Heart right ventricle (tissue), 16 donors: ENCODE measurements at regions not wholly inside any gene's neighbourhood (a gene's known extent, or its start where the extent isn't known, plus 50 kb on each side); places are given as distances from the start of the nearest gene placed in this dataset.

Experiments
- ATAC-seq, 8 donors: fragments of 200-7000 bp; cut with Tn5 transposase; one replicate each; pipeline ENCODE4 v1.9.1; 2020; ENCODE audit warnings: mild to moderate bottlenecking in 8 of 8, moderate library complexity in 8 of 8, moderate number of reproducible peaks in 1 of 8
- DNase-seq, 2 donors: peaks; one replicate each; pipeline ENCODE4 v3.0.0-alpha.2; 2020
- H3K27ac ChIP-seq, 10 donors: fragments of 200-600 bp; sonication (generic) in 2 of 10; one replicate each; pipeline versions ENCODE4 v1.5.0 to v1.8.0; 2020 to 2022; ENCODE audit warnings: mild to moderate bottlenecking in 3 of 10
- H3K27me3 ChIP-seq, 7 donors: fragments of 200-600 bp; one replicate each; pipeline ENCODE4 v1.8.0; 2021 to 2022; ENCODE audit warnings: mild to moderate bottlenecking in 2 of 7
- H3K36me3 ChIP-seq, 9 donors: fragments of 200-600 bp; sonication (generic) in 1 of 9; one replicate each; pipeline versions ENCODE4 v1.5.0 to v1.8.0; 2020 to 2022; ENCODE audit warnings: mild to moderate bottlenecking in 2 of 9
- H3K4me1 ChIP-seq, 9 donors: fragments of 200-600 bp; sonication (generic) in 1 of 9; one replicate each; pipeline versions ENCODE4 v1.5.0 to v1.8.0; 2020 to 2022; ENCODE audit warnings: mild to moderate bottlenecking in 4 of 9
- H3K4me3 ChIP-seq, 10 donors: fragments of 200-600 bp; sonication (generic) in 2 of 10; one replicate each; pipeline versions ENCODE4 v1.5.0 to v1.8.0; 2020 to 2022; ENCODE audit warnings: mild to moderate bottlenecking in 7 of 10, moderate library complexity in 2 of 10
- H3K9me3 ChIP-seq, 11 donors: fragments of 200-600 bp in 10 of 11; sonication (generic) in 2 of 11; one replicate each; pipeline versions ENCODE4 v1.5.0 to v1.8.0; 2013 to 2022; ENCODE audit warnings: mild to moderate bottlenecking in 2 of 11, control low read depth in 1 of 11, moderate library complexity in 1 of 11
- CTCF ChIP-seq, 9 donors: fragments of 200-600 bp; sonication (generic) in 2 of 9; IDR thresholded peaks; one replicate each; pipeline versions ENCODE4 v1.5.0 to v1.8.0; 2021 to 2022; ENCODE audit warnings: antibody characterized with exemption in 9 of 9, mild to moderate bottlenecking in 5 of 9, moderate library complexity in 1 of 9
- WGBS, 2 donors: extraction: QIAGEN DNeasy Blood & Tissue Kit; methylation state at CpG; one replicate each; pipeline ENCODE4 v1.1.7; 2013; ENCODE audit warnings: inconsistent platforms in 1 of 2; 5-methylcytosine and 5-hydroxymethylcytosine counted together
- intact Hi-C, 10 donors: fragments of 100-400 bp; cut with DNase I; formaldehyde crosslinking; loops; one replicate each; pipeline versions ENCODE4 v1.11.1 to v1.14.2; 2022
- donor health status: Arrhythmogenic right ventricular cardiomyopathy.
- donor health status: ischemic (EF 13 %, LVEDD 7.1; RV severe dilation, severe dysfunction).
- donor health status: healthy with polysubstance abuse.
- donor health status: DM: no; HTN: yes; CAD: no.
- donor health status: DM: no; HTN: no; CAD: no.
- donor health status: ischemic (EF 25% LVEDD 6.9; RV normal size, moderate dysfunction).
- donor health status: ischemic (EF 25% LVEDD 5.7; RV mildly dilated, moderate dysfunction).
- donor health status: healthy.
- donor health status: DM: yes; HTN: yes; CAD: no.
- donor health status: Ischemic cardiomyopathy.
- donor health status: ischemic (EF 35%, LVEDD 5.7; RV mildly dilated, moderate dysfunction).
- donor health status: nonischemic (EF 11% LVEDD 7.7; RV severe dilation, severe dysfunction).
- donor health status: DM: yes; HTN: yes; CAD: no.
- donor health status: PGD.
- donor health status: ischemic (EF 29% LVEDD 5.4; RV normal size, mild dysfunction).
- donor health status: nonischemic (EF 23%, LVEDD 6.1; RV moderate dilation, normal function).

GRCh38 chr5:123868267-123868666, 356.3 kb downstream of the CSNK1G3 start:
- no peak for TF ChIP-seq CTCF (IDR thresholded peaks at IDR 0.05)
- no peak for DNase-seq
- Histone ChIP-seq H3K4me3 (no peak overlapping the region), H3K9me3 (no peaks in the 10 kb centered on the region), H3K36me3 (no peaks in the 10 kb centered on the region), H3K4me1 (peaks cover 0 to 26% (median 11%) of the 10 kb centered on the region in 9 donors), H3K27ac (no peak overlapping the region), H3K27me3 (no peaks in the 10 kb centered on the region)
- intact Hi-C loops, result no loop called here
- ATAC-seq, result no peak

DNA sequence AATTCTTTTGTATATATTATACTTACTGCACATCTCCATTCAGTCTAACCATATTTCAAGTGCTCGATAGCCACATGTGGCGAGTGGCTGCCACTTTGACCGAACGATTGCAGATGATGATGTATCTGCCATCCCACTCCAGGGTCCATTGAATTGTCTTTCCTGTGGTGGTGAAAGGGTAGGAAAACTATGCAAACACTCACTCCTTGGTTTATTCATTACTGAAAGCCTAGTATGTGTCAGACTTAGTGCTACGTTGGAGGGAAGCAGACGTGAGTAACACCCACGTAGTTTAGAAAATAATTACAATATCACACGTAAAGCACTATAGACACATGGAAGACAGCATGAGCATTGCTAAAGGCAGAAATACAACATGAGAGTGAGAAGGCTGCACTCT, 353.7 kb downstream of the CSNK1G3 start:
- Histone ChIP-seq H3K4me3 (no peak overlapping the region), H3K27ac (no peak overlapping the region), H3K27me3 (no peaks in the 10 kb centered on the region), H3K4me1 (peaks cover 0 to 15% (median 7%) of the 10 kb centered on the region in 9 donors), H3K36me3 (no peaks in the 10 kb centered on the region), H3K9me3 (no peaks in the 10 kb centered on the region)
- no peak for TF ChIP-seq CTCF (IDR thresholded peaks at IDR 0.05)
- no peak for DNase-seq
- ATAC-seq, result no peak
- 94 to 97% methylated on average over 8 of the region's 8 CpGs for WGBS, 2 donors
- intact Hi-C loops, result no loop called here

DNA sequence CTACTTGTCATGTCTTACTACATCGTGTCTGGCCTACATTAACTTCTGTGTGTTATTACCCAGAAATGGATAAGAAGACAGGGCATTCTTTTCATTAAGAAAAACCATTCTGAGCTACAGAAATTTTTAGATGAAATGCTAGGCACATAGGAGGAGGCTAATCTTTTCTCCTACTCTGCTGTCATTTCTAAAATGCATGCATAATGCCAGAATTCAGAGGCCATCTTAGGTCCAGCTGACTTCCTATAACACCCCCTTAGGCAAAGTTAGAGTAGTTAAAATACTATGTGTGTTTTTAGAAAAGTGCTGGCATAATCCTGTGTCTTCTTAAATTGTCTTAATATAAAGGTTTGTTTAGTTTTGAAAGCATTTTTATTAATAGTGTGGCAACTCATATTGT, 352.6 kb downstream of the CSNK1G3 start:
- WGBS, 2 donors, result 76 to 83% methylated on average over 1 of the region's 1 CpG
- intact Hi-C loops, result no loop called here
- DNase-seq (no peak), ATAC-seq (no peak)
- Histone ChIP-seq H3K27me3 (no peaks in the 10 kb centered on the region), H3K36me3 (no peaks in the 10 kb centered on the region), H3K27ac (no peak overlapping the region), H3K4me3 (no peak overlapping the region), H3K4me1 (peaks cover 0 to 15% (median 7%) of the 10 kb centered on the region in 9 donors), H3K9me3 (no peaks in the 10 kb centered on the region)
- no peak for TF ChIP-seq CTCF (IDR thresholded peaks at IDR 0.05)

GRCh38 chr5:123858938-123859337, 347.0 kb downstream of the CSNK1G3 start:
- ATAC-seq, result no peak
- intact Hi-C loops, result no loop called here
- 90 to 91% methylated on average over 1 of the region's 1 CpG for WGBS, 2 donors
- Histone ChIP-seq H3K36me3 (no peaks in the 10 kb centered on the region), H3K9me3 (no peaks in the 10 kb centered on the region), H3K4me1 (no peaks in the 10 kb centered on the region), H3K4me3 (no peak overlapping the region), H3K27ac (no peak overlapping the region), H3K27me3 (no peaks in the 10 kb centered on the region)
- TF ChIP-seq CTCF (IDR thresholded peaks at IDR 0.05), result no peak
- DNase-seq, result no peak

GRCh38 chr5:123856766-123857165, 344.8 kb downstream of the CSNK1G3 start:
- Histone ChIP-seq H3K27ac (no peak overlapping the region), H3K27me3 (no peaks in the 10 kb centered on the region), H3K36me3 (no peaks in the 10 kb centered on the region), H3K9me3 (peaks cover 0 to 8% (median 0%) of the 10 kb centered on the region in 11 donors), H3K4me3 (no peak overlapping the region), H3K4me1 (no peaks in the 10 kb centered on the region)
- ATAC-seq (no peak), DNase-seq (no peak)
- TF ChIP-seq CTCF (IDR thresholded peaks at IDR 0.05), result no peak
- intact Hi-C loops, result no loop called here
- WGBS, 2 donors, result 85 to 91% methylated on average over 1 of the region's 1 CpG
